ENCODE measurements at regions not wholly inside any gene's neighbourhood (a gene's known extent, or its start where the extent isn't known, plus 50 kb on each side); places are given as distances from the start of the nearest gene placed in this dataset.

GRCh38 chr7:89666136-89666835 is 488.0 kb upstream of the STEAP1 start:
- intact Hi-C loops (cut with DNase I), result no loop called here
- Histone ChIP-seq H3K27ac (no peak overlapping the region), H3K27me3 (no peaks in the 10 kb centered on the region), H3K4me3 (no peak overlapping the region), H3K36me3 (no peaks in the 10 kb centered on the region), H3K4me1 (no peaks in the 10 kb centered on the region), H3K9me3 (no peaks in the 10 kb centered on the region)
- no peak for DNase-seq
- 69 to 79% (median 70%) methylated on average over 4 of the region's 4 CpGs for WGBS, 4 donors
- no peak for ATAC-seq
- TF ChIP-seq POLR2A (IDR thresholded peaks at IDR 0.05), result no peak
- TF ChIP-seq, protein P1, sequence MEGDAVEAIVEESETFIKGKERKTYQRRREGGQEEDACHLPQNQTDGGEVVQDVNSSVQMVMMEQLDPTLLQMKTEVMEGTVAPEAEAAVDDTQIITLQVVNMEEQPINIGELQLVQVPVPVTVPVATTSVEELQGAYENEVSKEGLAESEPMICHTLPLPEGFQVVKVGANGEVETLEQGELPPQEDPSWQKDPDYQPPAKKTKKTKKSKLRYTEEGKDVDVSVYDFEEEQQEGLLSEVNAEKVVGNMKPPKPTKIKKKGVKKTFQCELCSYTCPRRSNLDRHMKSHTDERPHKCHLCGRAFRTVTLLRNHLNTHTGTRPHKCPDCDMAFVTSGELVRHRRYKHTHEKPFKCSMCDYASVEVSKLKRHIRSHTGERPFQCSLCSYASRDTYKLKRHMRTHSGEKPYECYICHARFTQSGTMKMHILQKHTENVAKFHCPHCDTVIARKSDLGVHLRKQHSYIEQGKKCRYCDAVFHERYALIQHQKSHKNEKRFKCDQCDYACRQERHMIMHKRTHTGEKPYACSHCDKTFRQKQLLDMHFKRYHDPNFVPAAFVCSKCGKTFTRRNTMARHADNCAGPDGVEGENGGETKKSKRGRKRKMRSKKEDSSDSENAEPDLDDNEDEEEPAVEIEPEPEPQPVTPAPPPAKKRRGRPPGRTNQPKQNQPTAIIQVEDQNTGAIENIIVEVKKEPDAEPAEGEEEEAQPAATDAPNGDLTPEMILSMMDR (IDR thresholded peaks at IDR 0.05), result no peak

DNA sequence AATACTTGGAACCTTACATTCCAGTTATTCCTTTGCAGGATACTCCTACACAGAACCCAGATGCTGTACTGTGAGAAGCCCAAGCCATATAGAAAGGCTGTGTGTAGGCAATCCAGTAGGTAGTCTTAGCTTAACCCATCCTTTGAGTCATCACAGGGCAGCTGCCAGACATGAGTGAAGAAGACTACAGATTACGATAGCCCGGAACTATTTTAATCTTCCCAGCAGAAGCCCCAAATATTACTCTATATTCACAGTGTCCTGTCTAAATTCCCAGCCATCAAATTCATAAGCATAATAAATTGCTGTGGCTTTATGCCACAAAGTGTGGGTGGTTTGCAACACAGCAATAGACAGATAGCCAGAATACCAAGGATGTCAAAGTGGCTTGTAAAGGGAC is 474.1 kb upstream of the STEAP1 start:
- no peaks in the 10 kb centered on the region for H3K4me1 ChIP-seq
- H3K9me3 ChIP-seq, result peaks cover 0 to 15% (median 0%) of the 10 kb centered on the region in 12 donors
- H3K4me3 ChIP-seq, result no peak overlapping the region
- no peaks in the 10 kb centered on the region for H3K36me3 ChIP-seq
- TF ChIP-seq, protein P1 (IDR thresholded peaks at IDR 0.05), result no peak
- TF ChIP-seq POLR2A (IDR thresholded peaks at IDR 0.05), result no peak
- H3K27ac ChIP-seq, result no peak overlapping the region
- intact Hi-C loops (cut with DNase I), result no loop called here
- DNase-seq, result no peak
- no peak for ATAC-seq
- WGBS, 4 donors, result 62 to 82% (median 78%) methylated on average over 2 of the region's 2 CpGs
- H3K27me3 ChIP-seq, result no peaks in the 10 kb centered on the region

DNA sequence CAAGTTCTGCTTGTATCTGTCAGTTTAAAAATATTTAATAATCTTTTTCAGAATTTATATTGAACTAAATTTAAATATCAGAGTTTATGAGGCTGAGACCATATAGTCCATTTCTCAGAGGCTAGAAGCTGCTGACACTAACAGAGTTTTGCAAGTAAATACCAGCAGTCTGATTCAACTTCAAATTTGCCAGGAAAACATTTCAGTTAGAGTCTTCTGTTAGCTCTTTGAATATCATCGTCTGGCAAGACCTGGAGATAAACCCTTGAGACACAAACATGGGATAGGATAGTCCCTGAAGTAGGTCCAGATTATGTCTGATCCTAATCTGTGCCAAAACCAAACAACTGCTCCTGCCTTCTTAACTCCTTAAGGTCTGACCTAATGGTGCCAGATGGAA is 472.8 kb upstream of the STEAP1 start:
- Histone ChIP-seq H3K27ac (no peak overlapping the region), H3K27me3 (no peaks in the 10 kb centered on the region), H3K4me3 (no peak overlapping the region), H3K4me1 (no peaks in the 10 kb centered on the region), H3K9me3 (peaks cover 0 to 10% (median 0%) of the 10 kb centered on the region in 12 donors), H3K36me3 (no peaks in the 10 kb centered on the region)
- ATAC-seq (no peak), DNase-seq (no peak)
- 25 to 52% (median 32%) methylated on average over 1 of the region's 1 CpG for WGBS, 4 donors
- no peak for TF ChIP-seq POLR2A (IDR thresholded peaks at IDR 0.05)
- TF ChIP-seq, protein P1 (IDR thresholded peaks at IDR 0.05), result no peak
- intact Hi-C loops (cut with DNase I), result no loop called here

DNA sequence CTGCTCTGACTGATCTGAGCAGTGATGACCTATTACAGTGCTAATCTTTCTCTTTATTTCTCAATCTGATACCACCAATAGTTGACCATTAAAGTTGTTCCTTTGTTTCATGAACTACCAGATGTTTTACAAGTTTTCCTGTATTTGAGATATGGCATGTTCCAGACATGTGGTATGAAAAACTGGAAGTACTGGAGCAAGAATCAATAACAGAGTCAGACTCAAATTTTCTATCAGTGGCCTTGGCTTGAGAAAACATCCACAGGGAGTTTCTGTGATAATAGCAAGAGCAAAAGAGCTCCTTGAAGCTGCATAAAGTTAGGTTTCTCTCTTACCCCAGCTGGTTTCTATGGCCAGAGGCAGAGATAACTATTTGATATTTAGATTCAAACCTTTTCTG is 469.0 kb upstream of the STEAP1 start:
- Histone ChIP-seq H3K27ac (no peak overlapping the region), H3K9me3 (peaks cover 0 to 8% (median 0%) of the 10 kb centered on the region in 12 donors), H3K27me3 (no peaks in the 10 kb centered on the region), H3K36me3 (no peaks in the 10 kb centered on the region), H3K4me3 (no peak overlapping the region), H3K4me1 (no peaks in the 10 kb centered on the region)
- TF ChIP-seq, protein P1 (IDR thresholded peaks at IDR 0.05), result no peak
- TF ChIP-seq POLR2A (IDR thresholded peaks at IDR 0.05), result no peak
- DNase-seq, result no peak
- intact Hi-C loops (cut with DNase I), result no loop called here
- ATAC-seq, result no peak

Data from heart left ventricle (tissue), 16 donors.